ENCODE measurements at regions not wholly inside any gene's neighbourhood (a gene's known extent, or its start where the extent isn't known, plus 50 kb on each side); places are given as distances from the start of the nearest gene placed in this dataset.
"Not testable (repeated sequence)": the region's sequence is repeated elsewhere in the genome, so short reads cannot be mapped to it uniquely, and the experiment has no call there.

DNA sequence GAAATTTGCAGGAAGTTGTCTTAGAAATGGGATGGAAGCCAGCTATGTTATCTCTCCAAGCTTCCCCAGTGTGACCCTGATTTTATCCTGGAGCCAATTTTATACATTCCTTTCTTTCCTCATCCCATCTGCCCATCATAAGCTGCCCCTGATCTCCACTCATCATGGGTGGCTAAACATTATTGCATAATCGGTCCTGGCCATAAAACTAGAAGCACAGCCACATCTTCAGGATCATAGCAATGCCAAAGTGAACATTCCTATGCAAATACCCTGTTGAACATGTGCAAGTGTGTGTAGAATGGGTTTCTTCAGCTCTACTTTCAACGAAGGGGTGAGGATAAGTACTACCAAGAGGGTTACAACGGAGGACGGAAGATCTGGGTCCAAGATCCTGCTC is 50.6 kb upstream of the COG2 start:
- DNase-seq = no peak

DNA sequence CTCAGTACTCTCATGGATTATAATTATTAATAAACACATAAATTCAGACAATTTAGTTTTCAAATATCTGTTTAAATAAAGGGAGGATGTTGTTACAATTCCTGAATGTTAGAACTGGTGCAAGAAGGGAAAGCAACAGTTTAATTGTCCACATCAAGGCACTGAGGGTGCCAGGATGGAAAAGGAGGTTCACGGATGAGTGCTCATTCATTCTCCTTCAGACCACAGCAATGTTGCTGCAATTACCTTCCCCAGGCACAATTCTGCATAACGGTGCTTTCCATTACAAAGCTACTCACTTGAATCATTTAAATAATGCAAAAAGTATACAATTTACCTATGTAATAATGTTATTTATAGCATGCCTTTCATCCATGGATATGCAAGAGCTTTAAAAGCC is 52.3 kb upstream of the COG2 start:
- no peak for DNase-seq

DNA sequence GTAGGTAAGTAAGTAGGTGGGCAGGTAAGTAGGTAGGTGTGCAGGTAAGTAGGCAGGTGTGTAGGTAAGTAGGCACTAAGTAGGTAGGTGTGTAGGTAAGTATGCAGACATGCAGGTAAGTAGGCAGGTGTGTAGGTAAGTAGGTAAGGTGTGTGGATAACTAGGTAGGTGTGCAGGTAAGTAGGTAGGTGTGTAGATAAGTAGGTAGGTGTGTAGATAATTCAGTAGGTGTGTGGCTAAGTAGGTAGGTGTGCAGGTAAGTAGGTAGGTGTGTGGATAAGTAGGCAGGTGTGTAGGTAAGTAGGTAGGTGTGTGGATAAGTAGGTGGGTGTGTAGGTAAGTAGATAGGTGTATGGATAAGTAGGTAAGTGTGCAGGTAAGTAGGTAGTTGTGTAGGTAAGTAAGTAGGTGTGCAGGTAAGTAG is 53.9 kb upstream of the COG2 start:
- no peak for DNase-seq

DNA sequence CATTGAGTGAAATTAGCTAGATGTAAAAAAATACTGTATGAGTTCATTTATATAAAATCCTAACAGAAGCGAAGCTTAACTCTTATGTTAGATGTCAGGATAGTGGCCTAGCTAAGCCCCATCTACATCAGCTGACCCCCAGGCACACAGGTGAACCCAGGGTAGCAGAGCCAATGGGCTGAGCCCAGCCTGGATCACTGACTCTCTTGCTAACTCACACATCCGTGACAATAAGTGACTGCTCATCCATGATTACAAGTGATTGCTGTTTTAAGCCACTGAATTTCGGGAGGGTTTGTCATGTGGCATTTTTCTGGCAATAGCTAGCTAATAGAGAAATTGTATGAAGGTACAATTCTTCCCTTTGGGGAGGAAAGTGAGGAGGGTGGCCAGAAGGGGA is 55.2 kb upstream of the COG2 start:
- DNase-seq = no peak

DNA sequence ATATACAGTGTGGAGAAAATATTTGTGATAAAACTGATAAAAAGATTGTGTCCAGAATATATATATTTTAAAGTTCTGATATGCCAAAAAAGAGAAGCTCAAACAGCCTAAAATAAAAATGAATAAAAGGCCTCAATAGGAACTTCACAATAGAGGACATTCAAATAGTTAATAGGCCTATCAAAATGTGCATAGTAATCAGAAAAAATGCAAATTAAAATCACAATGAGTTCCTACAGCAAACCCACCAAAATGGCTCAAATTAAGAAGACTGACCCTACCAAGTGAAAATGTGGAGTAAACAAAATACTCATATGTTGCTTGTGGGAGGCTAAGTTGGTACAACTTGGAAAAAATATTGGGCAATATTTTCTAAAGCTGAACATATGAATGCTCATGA is 57.6 kb upstream of the COG2 start:
- no peak for DNase-seq

DNA sequence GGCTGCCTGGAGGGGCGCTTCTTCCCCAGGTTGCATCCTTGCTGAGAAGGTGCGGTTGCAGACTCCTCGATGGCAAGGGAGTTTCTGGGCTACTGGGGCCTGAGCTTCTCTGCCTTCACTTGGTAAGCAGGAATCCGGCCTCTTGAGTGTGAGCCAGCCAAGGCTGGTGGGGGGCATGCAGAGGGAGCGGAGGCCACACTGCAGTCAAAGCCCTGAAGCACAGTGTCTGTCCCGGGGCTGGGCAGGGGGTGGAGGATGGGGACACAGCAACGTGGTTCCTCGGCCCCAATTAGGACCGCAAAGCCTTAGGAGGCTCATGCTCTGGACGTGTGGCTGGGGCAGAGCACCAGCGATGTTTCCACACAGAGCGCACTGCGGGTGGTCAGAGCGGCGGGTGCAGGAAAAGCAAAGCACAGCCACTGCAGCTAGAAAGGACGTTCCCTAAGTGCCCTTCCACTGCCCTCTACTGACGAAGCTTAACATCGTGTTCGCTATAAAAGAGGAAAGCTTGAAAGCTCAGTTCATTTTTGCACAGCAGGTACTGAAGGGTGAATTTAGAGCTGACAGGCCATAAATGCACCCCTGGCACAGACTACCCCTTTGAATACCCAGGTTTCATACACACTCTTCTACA is 60.7 kb upstream of the COG2 start:
- no peak for DNase-seq

DNA sequence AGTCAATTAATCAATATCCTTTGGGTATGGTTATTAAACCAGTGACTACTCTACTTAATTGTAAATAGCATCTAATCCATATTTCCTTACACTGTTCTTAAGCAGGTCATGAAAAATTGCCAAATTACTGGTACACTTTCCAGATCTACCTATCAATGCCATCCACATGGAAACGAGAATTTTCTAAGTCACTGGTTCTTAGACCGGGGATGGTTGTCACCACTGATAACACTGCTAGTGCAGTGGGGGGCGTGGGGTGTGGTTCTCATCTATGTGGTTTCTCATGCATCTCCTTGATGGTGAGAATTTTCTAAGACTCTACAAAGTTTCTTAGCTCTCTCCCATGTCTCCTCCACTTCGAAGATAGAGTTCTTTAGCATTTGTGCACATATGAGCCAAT is 63.7 kb upstream of the COG2 start:
- DNase-seq = no peak

DNA sequence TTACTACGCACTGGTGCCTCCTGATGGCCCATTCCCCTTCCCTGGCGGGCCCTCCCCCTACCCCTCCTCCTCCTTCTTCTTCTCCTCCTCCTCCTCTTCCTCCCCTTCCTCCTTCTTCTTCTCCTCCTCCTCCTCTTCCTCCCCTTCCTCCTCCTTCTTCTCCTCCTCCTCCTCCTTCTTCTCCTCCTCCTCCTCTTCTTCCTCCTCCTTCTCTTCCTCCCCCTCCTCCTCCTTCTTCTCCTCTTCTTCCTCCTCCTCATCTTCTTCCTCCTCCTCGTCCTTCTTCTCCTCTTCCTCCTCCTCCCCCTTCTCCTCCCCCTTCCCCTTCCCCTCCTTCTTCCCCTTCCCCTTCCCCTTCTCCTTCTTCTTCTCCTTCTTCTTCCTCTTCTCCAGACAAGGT is 64.7 kb upstream of the COG2 start:
- DNase-seq = no peak

DNA sequence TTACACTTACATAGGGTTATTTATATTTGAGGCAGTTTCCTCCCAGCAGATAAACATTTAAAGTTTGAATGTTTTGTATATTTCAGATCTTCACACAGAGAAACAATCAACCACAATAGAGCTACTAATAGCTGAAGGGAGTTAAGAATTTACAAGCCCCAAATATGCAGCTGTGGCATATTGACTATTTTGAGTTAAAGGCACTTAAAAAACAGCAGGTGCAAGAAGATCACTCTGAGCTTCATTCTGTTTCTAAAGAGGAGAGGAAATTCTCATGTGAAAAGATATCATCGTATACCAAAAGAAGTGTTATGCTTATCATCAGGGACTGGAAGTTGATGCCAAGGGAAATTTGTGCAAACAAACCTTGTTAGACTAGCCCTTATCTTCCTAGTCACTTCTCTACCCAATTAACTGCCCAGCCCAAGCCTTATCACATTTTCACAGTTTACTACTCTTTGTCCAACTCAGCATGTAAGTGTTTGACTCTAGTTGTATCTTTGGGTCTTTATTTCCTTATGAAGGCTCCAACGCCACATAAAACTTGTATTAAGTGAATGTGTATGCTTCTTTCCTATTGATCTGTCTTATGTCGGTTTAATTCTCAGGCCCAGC is 66.3 kb upstream of the COG2 start:
- no peak for DNase-seq

DNA sequence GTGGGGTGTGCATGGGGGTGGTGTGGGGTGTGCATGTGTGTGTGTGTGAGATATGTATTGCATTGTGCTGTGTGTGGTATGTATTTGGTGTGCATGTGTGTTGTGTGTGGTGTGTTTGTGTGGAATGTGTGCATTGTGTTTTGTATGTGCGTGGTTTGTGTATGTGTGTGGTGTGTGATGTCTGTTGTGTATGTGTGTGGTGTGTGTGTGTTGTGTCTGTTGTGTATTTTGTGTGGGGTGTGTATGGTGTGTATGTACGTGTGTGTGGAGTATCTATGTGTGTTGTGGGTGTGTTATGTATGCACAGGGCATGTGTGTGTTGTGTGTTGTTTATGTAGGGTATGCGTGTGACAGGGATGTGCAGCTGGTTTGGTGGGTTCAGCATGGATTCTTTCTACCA is 67.8 kb upstream of the COG2 start:
- no peak for DNase-seq

DNA sequence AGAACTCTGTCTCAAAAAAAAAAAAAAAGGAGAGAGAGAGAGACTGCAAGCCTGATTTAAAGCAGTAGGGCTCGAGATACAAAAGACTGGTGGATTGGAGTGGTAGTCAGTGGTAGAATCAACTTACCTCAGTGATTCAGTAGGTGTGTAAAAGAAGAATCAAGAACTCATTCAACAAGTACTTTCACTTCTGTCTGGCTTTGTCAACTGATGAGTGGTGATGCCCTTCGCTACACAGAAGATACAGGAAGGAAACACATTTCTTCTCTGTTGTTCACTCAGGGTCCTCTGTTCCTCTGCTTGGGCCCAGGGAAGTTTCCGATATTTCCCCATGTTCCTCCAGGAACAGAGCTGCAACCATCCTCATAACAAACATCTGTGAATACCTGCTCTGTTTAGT is 68.6 kb upstream of the COG2 start:
- no peak for DNase-seq

DNA sequence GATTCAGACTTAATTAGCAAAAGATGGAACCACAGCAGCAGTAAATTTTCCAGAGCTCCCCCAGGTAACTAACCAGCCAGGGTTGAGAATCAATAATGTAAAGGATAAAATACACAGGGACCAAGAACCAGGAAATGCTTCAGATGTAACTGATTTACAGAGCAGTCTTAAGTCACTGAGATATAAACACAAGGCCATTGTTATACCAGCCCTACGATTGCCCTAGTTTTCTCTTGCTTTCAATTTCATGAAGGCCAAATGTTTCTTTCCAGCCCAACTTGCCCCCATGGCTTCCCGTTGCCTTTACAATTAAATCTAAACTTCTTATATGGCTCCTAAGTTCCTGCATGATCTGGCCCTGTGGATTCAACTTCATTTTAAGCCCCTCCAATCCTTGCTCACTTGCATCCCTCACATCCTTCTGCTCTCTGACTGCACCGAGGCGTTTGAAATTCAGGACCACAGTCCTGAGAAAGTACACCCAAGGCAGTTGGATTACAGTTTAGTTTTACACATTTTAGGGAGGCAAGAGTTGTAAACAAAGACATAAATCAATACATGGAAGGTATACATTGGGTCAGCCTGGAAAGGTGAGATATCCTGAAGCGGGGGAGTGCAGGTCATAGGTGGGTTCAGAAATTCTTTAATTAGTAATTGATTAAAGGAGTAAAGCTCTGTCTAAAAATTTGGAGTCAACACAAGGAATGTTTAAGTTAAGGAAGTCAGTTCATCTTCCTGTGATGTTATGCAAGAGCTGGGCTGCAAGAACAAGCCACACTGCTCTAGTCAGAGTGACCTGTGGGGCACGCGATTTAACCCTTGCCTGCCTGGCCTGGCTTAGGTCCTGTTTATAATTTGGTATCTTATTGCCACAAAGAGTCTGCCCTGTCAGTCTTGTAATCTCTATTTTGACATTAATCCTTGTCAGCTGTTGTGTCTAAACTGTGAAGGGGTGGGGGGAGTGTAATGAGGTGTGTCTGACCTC is 69.9 kb upstream of the COG2 start:
- DNase-seq = no peak

DNA sequence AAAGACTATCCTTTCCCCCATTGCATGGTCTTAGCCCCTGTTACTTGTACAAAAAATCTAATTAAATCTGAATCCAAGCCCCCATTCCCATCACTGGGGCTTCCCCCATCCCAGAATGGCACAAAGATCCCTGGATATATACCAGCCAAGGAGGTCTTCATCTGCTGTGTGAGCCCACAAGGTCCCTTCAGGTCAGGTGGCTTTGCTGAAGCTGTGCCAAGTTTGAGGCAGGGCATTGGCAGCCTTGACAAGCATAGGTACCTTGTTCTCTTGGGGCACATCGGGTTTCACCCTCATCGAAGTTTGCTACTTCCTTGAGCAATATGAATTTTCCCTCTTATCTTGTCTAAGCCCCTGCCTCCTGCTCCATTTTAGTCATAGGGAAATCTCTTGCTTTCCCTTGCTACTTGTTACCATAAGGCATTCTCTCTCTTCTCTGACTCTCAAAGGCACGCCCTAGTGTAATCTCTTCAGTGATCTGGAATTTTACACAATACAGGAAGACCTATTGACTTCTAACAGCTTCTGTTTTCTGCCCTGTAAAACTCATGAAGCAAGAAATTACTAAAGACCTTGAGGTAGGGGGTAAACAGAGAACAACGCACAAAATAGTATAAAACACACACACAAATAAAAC is 71.4 kb upstream of the COG2 start:
- no peak for DNase-seq

DNA sequence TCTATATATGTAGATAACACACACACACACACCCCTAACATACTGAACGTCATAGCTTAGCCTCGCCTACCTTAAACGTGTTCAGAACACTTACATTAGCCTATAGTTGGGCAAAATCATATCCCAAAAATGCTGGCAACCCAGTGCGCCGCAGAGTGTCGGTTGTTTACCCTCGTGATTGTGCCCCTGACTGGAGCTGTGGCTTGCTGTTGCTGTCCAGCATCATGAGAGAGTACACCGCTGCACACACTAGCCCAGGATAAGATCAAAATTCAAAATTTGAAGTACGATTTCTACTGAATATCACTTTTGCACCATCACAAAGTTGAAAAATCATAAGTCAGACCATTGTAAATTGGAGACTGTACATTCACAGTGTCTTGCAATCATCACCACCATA is 73.1 kb upstream of the COG2 start:
- no peak for DNase-seq

DNA sequence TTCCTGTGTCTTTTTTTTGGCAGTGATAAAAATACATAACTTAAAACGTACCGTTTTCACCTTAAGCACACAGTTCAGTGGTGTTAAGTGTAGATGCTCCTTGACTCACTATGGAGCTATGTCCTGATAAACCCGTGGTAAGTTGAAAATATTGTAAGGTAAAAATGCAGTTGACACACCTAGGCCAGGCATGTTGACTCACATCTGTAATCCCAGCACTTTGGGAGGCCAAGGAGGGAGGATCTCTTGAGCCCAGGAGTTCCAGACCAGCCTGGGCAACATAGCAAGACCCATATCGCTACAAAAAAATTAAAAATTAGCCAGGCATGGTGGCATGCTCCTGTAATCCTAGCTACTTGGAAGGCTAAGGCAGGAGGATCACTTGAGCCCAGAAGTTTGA is 73.6 kb upstream of the COG2 start:
- no peak for DNase-seq

DNA sequence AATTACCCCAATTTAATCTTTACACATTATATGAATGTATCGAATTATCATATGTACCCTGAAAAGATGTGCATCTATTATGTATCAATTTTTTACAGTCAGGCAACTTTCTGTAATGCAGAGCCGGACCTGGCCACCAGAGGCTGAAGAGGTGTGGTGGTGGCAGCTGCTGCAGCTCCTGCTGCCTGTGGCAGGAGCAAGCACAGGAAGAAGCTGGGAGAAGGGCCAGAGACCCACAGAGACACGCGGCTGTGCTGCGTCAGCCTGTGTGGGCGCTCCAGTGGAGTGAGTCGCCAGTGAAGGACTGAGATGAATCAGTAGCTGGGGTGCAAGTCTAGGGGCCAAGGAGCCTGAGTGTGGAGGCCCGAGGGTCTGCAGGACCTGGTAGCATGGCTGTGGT is 74.3 kb upstream of the COG2 start:
- DNase-seq = no peak

DNA sequence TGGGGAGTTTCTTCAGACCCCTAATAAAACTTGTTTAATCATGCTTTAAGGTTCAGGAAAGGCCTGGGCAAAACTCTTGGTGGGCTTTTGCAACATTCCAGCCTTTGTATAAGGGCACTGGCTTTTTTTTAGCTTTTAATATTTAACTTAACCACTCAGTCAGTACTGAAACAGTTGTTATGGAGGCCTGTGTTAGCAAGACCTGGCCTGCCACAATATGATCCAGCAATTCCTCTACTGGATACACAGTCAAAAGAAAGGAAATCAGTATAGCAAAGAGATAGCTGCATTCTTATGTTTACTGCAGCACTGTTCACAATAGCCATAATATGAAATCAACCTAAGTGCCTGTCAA is 75.1 kb upstream of the COG2 start:
- DNase-seq = no peak

DNA sequence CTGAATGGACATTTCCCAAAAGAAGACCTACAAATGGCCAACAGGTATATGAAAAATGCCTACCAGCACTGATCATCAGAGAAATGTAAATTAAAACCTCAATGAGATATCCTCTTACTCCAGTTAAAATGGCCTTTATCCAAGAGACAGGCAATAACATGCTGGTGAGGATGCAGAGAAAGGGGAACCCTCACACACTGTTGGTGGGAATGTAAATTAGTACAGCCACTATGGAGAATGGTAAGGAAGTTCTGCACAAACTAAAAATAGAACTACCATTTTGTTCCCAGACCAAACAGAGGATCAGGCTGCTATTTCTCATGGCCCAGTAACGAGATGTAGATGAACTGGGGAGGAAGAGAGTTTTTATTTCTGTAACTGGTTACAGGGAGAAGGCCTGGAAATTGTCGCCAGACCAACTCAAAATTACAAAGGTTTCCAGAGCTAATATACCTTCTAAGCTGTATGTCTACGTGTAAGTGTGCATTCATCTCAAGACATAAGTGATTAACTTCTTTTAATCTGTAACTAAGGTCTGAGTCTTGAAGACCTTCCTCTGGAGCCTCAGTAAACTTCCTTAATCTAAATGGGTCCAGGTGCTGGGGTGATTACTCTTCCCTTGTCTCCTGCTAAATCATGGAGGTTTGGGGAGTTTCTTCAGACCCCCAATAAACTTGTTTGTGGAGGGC is 75.6 kb upstream of the COG2 start:
- not testable (repeated sequence) for DNase-seq

DNA sequence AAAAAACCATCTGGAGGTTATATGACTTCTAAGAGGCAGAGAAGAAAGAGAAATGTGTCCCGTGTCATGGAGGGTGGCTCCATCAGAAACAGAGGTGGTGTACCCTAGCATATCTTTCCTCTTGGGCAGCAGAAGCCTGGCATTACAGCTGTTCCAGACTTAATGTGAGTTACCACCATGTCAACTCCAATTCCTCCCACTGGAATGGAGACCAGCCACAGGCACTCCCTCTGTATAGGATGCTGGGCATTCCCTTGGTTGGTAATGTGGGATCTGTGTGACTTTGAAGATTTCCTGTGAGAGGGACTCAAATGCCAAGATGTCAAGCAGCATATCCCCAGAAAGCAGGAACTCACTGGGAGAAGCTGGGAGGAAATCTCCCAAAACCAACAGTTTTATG is 77.1 kb upstream of the COG2 start:
- no peak for DNase-seq

DNA sequence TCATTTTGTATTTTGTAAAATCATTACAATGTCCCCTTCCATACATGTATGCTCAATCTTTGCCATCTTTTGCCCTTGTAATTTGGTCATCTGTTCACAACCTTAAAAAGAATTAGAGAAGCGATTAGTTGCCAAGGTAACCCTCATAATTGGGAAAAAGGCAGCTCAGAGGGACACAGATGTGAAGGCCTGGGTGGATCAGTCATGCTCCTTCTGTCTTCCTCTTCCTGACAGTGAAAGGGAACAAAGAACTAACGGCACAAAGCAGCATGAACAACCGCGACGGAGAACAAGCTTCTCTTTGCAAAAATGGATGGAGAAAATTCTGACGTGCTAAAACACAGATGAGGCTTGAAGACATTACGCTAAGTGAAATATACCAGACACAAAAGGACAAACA is 78.7 kb upstream of the COG2 start:
- DNase-seq = no peak

DNA sequence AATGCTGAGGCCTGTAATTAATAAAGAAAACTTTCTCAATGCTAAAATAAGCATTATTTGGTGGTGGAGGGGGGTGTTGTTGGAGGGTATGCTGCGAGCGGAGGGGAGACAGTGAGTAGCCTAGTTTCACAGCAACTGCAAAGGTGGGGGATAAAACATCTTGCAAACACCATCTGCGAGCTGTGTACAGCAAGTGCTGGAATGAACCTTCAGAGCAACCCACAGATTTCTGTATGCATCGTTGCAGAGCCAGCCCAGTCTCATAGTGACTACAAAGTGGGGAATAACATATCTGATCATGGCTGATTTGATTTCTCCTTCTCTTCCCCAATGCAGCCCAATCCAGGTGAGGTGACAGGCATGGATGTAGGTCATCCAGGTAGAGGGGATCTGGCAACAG is 80.7 kb upstream of the COG2 start:
- DNase-seq = no peak

DNA sequence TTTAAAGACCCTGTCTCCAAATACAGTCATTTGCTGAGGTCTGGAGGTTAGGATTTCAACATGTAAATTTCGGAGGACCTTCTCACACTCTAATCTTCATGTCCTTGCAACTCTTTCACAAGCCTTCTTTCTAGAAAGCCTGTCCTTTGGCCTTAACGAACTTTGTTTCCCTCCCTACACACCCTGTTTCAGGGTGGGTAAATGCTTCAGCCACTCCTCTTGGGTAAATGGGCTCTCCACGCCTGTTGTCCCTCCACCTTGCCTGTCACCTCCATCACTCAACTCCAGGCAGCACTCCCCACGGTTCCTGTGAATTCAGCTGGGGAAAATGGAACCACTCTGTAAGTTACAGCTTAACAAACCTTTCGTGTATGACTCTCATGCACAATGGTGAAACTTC is 84.0 kb upstream of the COG2 start:
- no peak for DNase-seq

DNA sequence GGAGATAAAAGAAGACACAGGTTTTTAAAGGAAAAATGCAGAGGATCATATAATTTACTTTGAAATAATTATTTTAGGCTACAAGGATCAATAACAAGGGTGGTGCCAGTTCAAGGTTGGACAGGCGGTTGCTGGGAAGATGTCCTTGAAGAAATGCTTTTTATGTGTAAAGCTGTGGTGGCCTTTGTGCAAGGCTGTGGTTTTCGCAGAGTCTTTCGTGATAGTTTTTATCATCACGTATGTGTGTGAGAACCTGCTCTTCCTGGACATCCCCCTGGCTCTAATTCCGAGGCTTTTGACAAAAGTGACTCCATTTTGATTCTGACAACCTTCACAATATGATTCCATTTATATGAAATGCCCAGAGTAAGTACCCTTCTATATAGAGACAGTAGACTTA is 85.8 kb upstream of the COG2 start:
- DNase-seq = no peak

Measured in NCI-H1436 (cell line).